ENCODE measurements at regions not wholly inside any gene's neighbourhood (a gene's known extent, or its start where the extent isn't known, plus 50 kb on each side); places are given as distances from the start of the nearest gene placed in this dataset.

DNA sequence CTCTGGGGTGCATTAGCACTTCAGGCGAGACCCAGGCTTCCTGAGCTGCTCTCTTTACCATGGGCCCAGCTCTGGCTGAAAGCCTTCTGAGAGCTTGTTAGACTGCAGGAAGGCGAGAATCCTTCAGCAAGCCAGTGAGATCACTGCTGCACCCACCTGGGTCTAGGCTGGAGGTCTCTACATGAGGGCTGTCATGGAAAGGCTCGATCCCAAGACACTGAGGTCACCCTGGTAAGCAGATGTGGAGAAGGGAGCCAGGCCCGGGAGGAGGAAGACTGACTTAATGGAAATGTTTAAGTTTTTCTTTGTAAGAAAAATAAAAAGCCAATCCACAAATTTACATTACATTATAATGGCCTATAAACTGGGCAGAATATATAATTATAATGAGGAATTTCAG, 684.5 kb downstream of the TNS3 start:
- intact Hi-C loops (cut with micrococcal nuclease; ENCODE audit: unreplicated experiment), result no loop called here
- Histone ChIP-seq H3K27ac (ENCODE audit: control insufficient read depth, insufficient read depth) (no peak overlapping the region), H3K4me1 (ENCODE audit: control insufficient read depth, insufficient read depth, low read length) (no peaks in the 10 kb centered on the region), H3K79me2 (ENCODE audit: control insufficient read depth, insufficient read depth, low read length) (no peaks in the 10 kb centered on the region), H3K9me3 (replicated peaks; ENCODE audit: control insufficient read depth, insufficient read depth, low read length) (no peaks in the 10 kb centered on the region), H2AFZ (ENCODE audit: control insufficient read depth, low read depth, low read length) (no peak overlapping the region), H3K36me3 (ENCODE audit: control insufficient read depth in 2 of 2, insufficient read depth in 2 of 2, low read length in 1 of 2) (no peaks in the 10 kb centered on the region), H3K4me3 (no peak overlapping the region), H3K9ac (ENCODE audit: control insufficient read depth, insufficient read depth, low read length) (no peak overlapping the region), H4K20me1 (ENCODE audit: control insufficient read depth, insufficient read depth) (no peaks in the 10 kb centered on the region), H3K27me3 (replicated peaks in 1 of 2; ENCODE audit: control insufficient read depth in 2 of 2, insufficient read depth in 2 of 2, low read length in 1 of 2) (no peaks in the 10 kb centered on the region), H3K4me2 (ENCODE audit: control insufficient read depth, insufficient read depth) (no peak overlapping the region)
- no TSS peak for BruUV-seq (replicated peaks)
- 20% methylated on average over 4 of the region's 4 CpGs for WGBS (ENCODE audit: insufficient coverage, insufficient replicate concordance, low lambda C conversion rate, missing lambda C conversion rate)
- in situ Hi-C loops (cut with MboI), result no loop called here
- ChIA-PET POLR2A (interaction anchor here (0.6 to 1.2 kb wide), 2 partner anchors 20 to 615 kb away, joined by 3 to 5 read pairs; no protein-coding TSS in a partner anchor), SMC1A (ENCODE audit: uncharacterized antibody, unreplicated experiment) (no interaction called here), CTCF (no interaction called here), RAD21 (ENCODE audit: unreplicated experiment) (no interaction called here)
- DNase-seq (ENCODE audit: low read depth, low spot score), result no peak
- TF ChIP-seq SUZ12 (IDR thresholded peaks at IDR 0.05; ENCODE audit: unreplicated experiment), result no peak
- TF ChIP-seq SMAD5 (IDR thresholded peaks at IDR 0.05; ENCODE audit: low read depth), result no peak
- no peak for TF ChIP-seq MTA2 (IDR thresholded peaks at IDR 0.05; ENCODE audit: low read depth)
- no peak for TF ChIP-seq EZH2 (IDR thresholded peaks at IDR 0.05; ENCODE audit: borderline replicate concordance, control insufficient read depth, low read depth, low read length)
- TF ChIP-seq YBX1 (IDR thresholded peaks at IDR 0.05), result no peak
- no peak for TF ChIP-seq RELA (IDR thresholded peaks at IDR 0.05; ENCODE audit: borderline replicate concordance, partially characterized antibody)
- no peak for TF ChIP-seq BMI1 (IDR thresholded peaks at IDR 0.05; ENCODE audit: borderline replicate concordance)
- TF ChIP-seq, protein P1, sequence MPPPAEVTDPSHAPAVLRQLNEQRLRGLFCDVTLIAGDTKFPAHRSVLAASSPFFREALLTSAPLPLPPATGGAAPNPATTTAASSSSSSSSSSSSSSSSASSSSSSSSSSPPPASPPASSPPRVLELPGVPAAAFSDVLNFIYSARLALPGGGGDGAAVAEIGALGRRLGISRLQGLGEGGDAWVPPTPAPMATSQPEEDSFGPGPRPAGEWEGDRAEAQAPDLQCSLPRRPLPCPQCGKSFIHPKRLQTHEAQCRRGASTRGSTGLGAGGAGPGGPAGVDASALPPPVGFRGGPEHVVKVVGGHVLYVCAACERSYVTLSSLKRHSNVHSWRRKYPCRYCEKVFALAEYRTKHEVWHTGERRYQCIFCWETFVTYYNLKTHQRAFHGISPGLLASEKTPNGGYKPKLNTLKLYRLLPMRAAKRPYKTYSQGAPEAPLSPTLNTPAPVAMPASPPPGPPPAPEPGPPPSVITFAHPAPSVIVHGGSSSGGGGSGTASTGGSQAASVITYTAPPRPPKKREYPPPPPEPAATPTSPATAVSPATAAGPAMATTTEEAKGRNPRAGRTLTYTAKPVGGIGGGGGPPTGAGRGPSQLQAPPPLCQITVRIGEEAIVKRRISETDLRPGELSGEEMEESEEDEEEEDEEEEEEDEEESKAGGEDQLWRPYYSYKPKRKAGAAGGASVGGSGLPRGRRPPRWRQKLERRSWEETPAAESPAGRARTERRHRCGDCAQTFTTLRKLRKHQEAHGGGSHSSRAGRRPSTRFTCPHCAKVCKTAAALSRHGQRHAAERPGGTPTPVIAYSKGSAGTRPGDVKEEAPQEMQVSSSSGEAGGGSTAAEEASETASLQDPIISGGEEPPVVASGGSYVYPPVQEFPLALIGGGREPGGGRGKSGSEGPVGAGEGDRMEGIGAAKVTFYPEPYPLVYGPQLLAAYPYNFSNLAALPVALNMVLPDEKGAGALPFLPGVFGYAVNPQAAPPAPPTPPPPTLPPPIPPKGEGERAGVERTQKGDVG (CRISPR knock-in tag; IDR thresholded peaks at IDR 0.05), result no peak
- no peak for TF ChIP-seq SMAD1 (IDR thresholded peaks at IDR 0.05; ENCODE audit: low read depth, partially characterized antibody)
- no peak for TF ChIP-seq NKRF (conservative IDR thresholded peaks at IDR 0.05)
- no peak for TF ChIP-seq RAD21 (IDR thresholded peaks at IDR 0.05; ENCODE audit: insufficient read depth, low read depth, low read length)
- TF ChIP-seq KDM1A (IDR thresholded peaks at IDR 0.05; ENCODE audit: borderline replicate concordance), result no peak
- no peak for FAIRE-seq
- ATAC-seq, result no peak
